GM12865 (cell line): ENCODE measurements at regions not wholly inside any gene's neighbourhood (a gene's known extent, or its start where the extent isn't known, plus 50 kb on each side); places are given as distances from the start of the nearest gene placed in this dataset.
"Not testable (repeated sequence)": the region's sequence is repeated elsewhere in the genome, so short reads cannot be mapped to it uniquely, and the experiment has no call there.

Source experiments
- DNase-seq: peaks from one replicate; pipeline ENCODE4 v3.0.0; 2010; ENCODE audit warnings: low read depth
- H3K4me3 ChIP-seq: 2 replicates; pipeline ENCODE4 v1.5.1; 2011; ENCODE audit warnings: mild to moderate bottlenecking, low read depth, low read length, control low read depth
- CTCF ChIP-seq: IDR thresholded peaks from 2 replicates; pipeline ENCODE4 v1.5.1; 2011; ENCODE audit warnings: low read length, control low read depth, low read depth, inconsistent platforms; ENCODE audit not compliant: insufficient read depth; ENCODE audit errors: missing control alignments

- no peak overlapping the region for H3K4me3 ChIP-seq
- DNase-seq: no peak
Measured at GRCh38 chr2:22078701-22079100, 954.9 kb downstream of the TDRD15 start.

GRCh38 chr2:22079583-22079982, 955.8 kb downstream of the TDRD15 start:
- TF ChIP-seq CTCF: no peak
- no peak overlapping the region for H3K4me3 ChIP-seq

More at GRCh38 chr2:22078701-22079100, 954.9 kb downstream of the TDRD15 start:
- TF ChIP-seq CTCF: no peak

GRCh38 chr2:22086726-22087125, 963.0 kb downstream of the TDRD15 start:
- TF ChIP-seq CTCF: no peak
- DNase-seq: no peak
- no peak overlapping the region for H3K4me3 ChIP-seq

More at GRCh38 chr2:22079583-22079982, 955.8 kb downstream of the TDRD15 start:
- no peak for DNase-seq

- not testable (repeated sequence) for H3K4me3 ChIP-seq, DNase-seq
Measured at GRCh38 chr2:22103617-22104016, 979.8 kb downstream of the TDRD15 start.

GRCh38 chr2:22110244-22110651, 986.5 kb downstream of the TDRD15 start:
- H3K4me3 ChIP-seq: no peak overlapping the region
- TF ChIP-seq CTCF: no peak
- no peak for DNase-seq

- DNase-seq: peak; percentile 2
- peak; percentile 4 for TF ChIP-seq CTCF
- no peak overlapping the region for H3K4me3 ChIP-seq
Measured at GRCh38 chr2:22124003-22124402, 1000.2 kb downstream of the TDRD15 start.

- TF ChIP-seq CTCF: no peak
- no peak overlapping the region for H3K4me3 ChIP-seq
- DNase-seq: no peak
Measured at GRCh38 chr2:22126106-22126505, 1002.3 kb downstream of the TDRD15 start.
